HUDEP-2 (cell line): ENCODE measurements at regions not wholly inside any gene's neighbourhood (a gene's known extent, or its start where the extent isn't known, plus 50 kb on each side); places are given as distances from the start of the nearest gene placed in this dataset.

Source experiments
- DNase-seq, 76 experiments: peaks; one replicate each; lab custom pipeline; 2025; ENCODE audit not compliant: unreplicated experiment in 76 of 76; lab: John Stamatoyannopoulos, UW

DNA sequence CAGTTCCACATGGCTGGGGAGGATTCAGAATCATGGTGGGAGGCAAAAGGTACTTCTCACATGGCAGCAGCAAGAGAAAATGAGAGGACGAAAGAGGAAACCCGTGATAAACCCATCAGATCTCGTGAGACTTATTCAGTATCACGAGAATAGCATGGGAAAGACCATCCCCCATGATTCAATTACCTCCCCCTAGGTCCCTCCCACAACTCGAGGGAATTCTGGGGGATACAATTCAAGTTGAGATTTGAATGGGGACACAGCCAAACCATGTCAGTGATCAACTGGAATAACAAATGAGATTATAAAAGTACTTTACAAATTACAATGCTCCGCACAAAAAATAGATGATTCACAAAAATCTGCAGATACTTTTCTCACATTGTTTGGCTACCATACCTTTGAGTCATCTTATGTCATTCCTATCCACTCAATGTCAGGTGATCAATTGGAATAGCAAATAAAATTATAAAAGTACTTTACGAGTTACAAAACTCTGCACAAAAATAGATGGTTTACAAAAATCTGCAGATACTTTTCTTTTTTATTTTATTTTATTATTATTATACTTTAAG, 338.9 kb downstream of the C12orf50 start:
- no peak for DNase-seq

DNA sequence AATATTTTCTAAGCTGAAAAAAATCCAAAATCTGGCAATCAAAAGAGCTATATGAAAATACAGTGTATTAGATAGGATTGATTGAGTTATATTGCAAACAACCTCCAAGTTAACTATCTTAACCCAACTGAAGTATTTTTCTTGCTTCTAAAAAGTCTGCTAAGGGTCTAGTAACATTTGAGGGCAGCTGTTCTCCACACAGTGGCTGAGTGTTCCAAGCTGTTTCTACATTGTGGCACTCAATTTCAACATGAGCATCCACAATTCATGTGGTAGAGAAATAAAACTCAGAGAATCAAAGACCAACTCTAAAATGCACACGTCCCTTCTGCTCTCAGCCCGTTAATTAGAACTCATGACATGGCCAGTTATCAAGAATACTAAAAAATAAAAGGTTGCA, 340.0 kb downstream of the C12orf50 start:
- DNase-seq, result no peak

DNA sequence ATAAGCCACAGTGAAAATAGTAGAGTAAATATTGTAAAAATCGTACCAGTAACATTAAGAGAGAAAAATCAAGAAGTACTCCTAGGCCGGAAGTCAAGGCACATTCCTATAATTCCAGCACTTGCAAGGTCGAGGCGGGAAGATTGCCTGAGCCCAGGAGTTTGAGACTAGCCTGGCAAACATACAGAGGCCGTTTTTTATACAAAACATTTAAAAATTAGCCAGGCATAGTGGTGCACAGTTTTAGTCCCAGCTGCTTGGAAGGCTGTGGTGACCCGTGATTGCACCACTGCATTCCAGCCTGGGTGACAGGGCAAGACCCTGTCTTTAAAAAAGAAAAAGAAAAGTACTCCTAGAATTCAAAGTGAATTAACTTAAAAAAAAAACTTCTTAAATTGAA, 341.8 kb downstream of the C12orf50 start:
- DNase-seq, result no peak

DNA sequence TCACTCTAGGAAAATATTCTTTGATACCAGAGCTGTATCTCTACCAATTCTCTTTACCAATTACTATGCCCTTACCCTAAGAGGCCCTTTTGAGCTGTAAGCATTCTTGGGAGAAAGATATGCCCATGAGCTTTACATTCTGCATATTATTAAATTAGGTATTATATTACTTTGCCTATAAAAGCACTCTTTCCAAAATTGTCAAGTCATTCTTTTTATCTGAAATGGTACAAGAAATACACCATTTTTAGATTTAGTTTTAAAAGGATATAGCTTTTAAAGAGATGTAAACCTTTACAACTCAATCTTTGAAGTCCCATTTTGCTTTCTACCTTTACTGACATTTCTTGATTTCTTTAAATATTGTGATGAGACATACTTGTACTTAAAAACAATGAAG, 343.5 kb downstream of the C12orf50 start:
- no peak for DNase-seq

DNA sequence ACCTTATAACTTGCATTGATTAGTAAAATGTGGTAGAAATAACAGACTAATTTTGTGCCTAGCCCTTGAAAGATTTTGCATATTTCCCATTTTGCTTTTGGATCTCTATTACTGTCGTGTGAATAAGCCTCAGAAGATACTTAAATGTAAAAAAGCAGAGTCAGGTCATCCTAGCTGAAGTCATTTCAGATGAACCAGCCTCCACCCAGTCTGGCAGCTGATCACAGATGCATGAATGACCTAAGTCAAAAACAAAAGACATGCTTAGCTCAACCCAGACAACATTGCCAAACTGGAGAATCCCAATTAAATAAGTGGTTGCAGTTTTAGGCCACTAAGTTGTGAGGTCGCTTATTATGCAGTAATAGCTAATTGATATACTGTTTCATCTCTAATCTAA, 349.9 kb downstream of the C12orf50 start:
- DNase-seq, result no peak

DNA sequence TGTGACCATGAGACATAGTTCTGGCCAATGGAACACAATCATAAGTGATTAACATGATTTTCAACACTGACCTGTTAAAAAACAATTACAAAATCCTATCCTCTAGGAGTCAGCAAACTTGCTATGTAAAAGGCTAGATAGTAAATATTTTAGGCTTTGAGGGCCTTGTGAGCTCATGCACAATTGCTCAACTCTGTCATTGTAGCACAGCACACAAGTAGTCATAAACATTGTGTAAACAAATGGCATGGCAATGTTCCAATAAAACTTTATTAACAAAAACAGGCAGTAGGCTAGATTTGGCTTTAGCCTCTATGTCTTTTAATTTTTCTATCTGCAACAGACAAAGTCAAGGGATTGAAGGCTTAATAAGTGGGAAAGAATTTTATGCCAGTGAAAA, 350.7 kb downstream of the C12orf50 start:
- DNase-seq, result no peak

DNA sequence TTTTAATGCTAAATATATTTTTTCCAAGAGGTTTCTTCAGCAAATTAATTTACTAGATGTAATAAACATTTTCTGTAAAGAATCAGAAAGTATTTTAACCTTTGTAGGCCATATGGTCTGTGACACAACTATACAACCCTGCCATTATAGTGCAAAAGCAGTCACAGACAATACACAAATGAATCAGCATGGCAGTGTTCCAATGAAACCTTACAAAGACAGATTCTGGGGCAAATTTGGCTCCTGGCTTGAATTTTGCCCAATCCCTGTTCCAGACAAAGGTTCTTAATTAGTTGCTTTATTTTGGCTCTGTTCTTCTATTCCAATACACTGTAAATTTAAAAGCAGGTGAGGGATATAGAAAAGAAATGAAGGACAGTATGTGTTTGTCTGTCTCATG, 352.5 kb downstream of the C12orf50 start:
- no peak for DNase-seq

DNA sequence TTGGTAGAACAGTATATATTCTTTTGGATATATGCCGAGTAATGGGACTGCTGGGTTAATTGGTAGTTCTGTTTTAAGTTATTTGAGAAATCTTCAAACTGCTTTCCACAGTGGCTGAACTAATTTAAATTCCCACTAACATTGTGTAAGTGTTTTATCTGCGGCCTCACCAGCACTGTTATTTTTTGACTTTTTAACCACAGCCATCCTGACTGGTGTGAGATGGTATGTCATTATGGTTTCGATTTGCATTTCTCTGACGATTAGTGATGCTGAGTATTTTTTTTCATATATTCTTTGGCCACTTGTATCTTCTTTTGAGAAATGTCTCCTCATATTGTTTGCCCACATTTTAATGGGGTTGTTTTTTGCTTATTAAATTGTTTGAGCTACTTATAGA, 357.4 kb downstream of the C12orf50 start:
- no peak for DNase-seq

DNA sequence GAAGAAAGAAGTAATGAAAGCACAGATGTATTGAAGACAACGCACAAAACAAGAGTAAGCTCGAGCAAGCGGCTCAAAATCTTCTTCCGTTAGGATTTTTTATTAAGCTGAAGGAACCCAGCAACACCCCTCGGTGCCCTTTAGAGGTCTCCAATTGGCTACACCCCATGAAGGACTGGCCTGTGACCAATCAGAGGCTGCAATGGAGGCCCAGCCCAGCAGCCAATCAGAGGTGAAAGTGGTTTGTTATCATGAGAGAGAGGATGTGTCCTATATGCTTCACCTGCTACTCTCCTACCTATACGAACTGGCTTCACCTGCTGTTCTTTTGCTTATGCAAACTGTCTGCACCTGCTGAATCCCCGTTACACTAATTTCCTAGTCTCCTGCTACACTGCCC, 358.8 kb downstream of the C12orf50 start:
- DNase-seq, result no peak

DNA sequence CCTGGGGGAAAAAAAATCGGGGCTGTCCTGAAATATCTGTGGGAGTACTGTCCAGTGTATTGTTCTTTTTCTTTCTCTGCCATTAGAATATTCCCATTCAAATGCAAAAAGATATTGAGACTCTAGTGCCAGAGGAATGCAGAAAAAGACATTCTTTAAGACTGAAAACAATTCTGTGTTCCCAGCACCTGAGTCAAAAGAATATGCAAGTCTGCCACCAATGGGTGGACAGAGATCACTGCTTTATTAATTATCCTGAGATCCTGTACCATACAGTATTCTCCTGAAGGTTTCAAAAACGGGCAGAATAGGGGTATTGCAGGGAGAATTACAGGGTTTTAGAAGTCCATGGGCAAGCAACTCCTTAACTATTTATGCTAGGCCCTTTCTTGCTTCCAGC, 361.8 kb downstream of the C12orf50 start:
- DNase-seq, result peak in 2 of 76 experiments; percentile 4 to 7

DNA sequence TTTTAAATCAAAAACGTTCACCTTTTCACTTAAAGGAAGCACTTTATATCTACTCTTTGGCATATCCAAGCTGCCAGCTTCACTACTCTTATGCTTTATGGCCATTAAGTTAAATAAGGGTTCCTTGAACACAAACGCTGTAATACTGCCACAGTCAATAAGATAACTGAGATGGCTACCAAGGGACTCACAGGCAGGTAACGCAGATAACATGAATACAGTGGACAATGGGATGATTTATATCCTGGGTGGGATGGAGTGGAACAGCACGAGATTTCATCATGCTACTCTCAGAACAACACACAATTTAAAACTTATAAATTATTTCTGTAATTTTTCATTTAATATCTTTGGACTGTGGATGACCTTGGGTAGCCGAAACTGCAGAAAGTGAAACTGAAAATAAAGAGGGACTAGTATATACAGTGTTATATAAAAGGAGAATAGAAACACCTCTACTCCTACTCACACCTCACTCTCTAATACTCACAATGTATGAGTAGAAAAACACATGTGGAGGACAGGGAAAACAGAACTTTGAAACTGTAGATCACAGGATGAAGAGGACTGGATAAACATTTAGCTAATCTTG, 367.3 kb downstream of the C12orf50 start:
- no peak for DNase-seq

DNA sequence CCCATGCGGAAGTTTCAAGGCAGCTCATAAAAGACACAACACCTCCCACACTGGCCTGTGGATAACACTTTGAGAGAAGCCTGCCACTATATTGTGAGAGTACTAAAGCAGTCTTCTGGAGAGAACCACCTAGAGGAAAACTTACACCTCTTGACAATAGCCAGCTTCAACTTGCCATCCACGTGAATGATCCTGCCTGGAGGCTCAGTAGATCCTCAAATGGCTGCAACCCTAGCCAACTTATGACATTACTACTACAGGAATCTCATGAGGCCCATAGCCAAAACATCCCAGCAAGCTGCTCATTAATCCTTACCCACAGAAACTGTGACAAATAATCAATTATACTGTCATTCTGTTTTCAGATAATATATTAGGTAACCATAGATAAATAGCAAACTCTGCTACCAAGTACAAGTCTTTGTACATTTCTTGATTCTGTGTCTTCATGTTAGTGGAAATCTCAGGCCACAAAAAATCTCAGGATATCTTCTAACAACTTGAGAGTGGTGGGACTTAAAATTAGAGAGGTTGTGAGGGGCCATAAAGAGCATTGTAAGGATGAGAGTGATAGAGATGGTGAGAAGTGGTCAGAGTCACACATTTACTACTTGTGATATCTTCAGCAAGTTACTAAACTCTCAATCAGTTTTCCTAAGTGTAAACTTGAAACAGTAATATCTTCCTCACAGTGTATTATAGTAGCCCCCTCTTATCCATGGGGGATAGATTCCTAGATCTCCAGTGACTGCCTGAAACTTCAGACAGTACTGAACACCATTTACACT, 368.0 kb downstream of the C12orf50 start:
- no peak for DNase-seq

DNA sequence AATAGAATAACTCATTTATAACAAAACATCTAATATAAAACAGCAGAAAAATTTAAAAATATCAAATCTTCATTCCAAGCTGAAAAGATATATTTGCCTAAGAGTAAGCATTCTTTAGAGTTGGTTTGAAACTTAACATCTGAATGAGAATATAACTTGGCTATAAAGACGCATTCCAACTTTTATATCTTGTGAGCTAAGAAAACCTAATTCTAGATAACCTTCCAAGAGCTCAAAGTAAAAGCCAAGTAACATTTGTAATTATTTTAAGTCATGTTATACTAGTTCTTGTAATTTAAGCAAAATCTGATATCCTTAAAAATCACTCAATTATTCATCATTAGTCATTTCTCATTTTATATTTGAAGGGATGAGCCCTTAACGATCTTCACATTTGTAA, 368.9 kb downstream of the C12orf50 start:
- DNase-seq, result no peak

DNA sequence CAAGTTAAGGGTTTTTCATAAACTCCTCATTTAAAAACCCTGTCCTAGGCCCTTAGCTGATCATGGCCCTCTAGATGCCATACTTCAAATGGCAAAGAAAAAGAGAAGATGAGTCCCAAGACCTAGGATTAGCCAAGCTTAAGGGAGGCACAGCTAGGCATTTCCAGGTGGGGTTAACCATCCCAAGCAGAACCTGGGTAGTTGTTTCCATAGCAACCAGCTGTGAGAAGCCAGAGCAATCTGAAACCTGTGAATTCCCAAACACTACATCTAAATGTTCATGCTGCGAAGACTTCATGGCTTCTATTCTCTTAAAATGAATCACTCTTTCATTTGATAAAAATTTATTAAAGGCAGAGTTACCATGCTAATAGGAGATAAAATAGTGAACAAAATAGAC, 372.9 kb downstream of the C12orf50 start:
- DNase-seq, result no peak

DNA sequence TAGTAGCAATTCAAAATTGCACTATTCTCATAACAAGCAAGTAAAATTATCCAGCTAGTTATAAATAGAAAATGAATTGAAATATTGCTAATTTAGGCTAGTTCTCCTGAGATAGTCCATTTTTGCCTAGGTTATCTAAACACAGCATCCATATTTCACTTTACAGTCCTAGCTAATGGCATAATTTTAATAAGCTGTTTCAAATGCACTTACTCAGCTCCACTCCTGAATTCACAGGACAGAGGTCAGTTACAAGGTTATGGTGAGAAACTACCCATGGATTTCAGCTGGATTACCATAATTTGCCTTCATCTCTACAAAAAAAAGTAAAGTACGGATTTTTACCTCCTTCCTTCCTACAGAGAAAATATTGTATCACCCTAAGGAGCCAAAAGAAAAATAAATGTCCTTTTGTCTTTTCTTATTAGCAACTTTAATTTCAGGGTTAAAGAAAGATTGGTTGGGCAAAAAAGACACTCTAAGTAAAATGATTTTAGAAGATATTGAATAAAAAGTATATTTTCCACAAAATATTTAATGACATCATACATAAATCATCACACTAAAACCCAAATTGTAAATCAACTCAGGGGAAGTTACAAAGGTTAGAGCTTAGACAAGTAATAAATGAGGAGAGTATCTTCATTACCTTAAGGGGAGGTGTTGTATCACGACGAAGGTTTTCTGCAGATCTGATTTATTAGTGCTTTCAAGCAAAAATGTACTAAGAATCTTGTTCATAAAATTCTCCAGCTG, 377.4 kb downstream of the C12orf50 start:
- no peak for DNase-seq

DNA sequence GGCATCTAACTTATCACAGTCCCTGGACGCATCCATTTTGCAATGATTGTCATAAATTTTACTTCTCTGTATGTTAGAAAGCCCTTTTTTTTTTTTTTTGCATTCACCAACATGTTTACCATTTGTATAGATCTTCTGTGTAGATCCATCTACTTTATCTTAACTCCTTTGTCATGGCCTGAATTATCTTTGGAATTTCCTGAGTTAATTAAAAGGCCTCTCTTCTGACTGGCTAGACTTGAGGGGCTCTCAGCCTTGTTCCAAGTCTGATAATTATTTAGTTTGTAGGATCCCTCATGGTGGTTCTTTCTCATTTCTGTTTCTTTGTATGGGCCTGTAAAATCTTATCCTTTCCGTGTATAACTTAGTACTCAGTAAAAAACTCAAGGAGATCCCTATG, 387.0 kb downstream of the C12orf50 start:
- no peak for DNase-seq

DNA sequence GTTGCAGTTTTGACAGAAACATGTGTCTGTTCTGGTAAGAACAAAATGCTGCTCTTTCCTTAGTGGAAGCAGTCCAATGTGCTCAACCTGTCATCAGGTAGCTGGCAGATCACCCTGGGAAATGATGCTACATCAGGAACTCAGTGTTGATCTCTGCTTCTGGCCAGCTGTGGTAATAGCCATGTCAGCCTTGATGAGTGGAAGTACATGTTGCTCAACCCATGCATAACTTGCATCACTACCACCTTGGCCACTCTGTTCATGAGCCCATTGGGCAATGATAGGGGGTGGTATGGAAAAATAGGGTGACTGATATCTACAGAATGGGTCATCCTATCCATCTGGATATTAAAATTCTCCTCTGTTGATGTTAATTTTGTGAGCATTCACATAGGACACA, 411.0 kb downstream of the C12orf50 start:
- no peak for DNase-seq

DNA sequence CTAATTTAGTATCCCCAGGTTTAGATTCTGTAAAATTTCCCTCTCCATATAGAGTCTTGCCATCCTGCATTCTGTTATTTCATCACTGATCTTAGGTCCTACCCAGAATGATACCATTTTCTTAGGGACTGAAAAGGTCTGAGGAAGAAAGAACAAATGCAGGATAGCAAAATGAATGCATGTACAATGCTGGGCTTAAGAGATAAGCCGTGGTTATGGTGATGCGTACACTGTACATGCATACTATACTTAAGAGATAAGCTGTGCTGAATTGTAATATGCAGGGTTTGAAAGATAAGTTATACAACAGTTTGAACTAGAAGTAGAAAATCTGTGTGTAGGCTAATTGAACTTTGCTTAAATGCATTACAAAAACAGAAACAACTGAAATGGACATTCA, 416.2 kb downstream of the C12orf50 start:
- peak in 2 of 76 experiments; percentile 2 to 30 for DNase-seq

DNA sequence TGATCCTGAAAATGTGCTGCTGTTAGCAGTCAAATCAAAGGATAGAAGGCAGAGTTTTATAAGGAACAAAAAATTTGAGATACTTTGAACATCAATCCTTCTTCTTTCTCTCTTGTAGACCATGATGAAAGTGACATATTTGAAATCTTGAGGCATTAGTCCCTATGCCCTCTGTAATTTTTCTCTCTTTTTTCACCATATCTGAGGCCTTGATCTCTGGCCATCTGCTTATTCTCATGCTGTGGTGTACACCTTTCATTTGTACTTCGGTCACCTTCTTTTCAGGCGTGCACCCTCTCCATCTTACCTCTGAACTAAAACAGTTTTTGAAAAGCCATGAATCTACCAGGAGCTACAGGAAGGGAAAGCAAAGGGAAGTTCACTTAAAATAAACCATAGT, 420.9 kb downstream of the C12orf50 start:
- no peak for DNase-seq

DNA sequence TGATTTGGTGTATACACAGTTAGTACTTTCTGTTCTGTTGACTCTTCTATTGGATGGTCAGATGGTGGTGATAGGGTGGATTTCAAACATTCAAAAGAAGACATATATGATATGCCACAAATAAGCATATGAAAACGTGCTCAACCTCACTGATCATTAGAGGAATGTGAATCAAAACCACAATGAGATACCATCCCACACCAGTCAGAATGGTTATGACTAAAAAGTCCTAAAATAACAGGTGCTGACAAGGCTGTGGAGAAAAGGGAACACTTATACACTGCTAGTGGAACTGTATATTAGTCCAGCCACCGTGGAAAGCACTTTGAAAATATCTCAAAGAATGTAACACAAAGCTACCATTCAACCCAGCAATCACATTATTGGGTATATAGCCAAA, 425.5 kb downstream of the C12orf50 start:
- DNase-seq, result no peak

DNA sequence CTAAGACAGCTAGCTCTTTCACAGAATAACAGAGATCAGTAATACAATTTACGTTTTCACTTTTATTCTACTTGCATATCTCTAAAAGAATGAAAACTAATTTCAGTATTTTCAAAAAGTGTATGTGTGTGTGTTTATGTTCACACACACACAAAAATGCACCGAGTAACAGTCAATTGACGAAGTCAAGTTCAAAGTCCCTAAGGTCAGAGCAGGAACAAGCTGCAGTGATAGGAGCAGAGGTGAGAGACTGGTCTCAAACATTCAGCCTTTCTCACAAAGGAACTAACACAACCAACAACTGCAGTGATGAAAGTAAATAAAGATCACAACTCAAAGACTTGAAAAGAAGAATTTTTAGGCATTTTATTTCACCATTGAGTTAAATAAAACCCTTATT, 429.7 kb downstream of the C12orf50 start:
- no peak for DNase-seq

DNA sequence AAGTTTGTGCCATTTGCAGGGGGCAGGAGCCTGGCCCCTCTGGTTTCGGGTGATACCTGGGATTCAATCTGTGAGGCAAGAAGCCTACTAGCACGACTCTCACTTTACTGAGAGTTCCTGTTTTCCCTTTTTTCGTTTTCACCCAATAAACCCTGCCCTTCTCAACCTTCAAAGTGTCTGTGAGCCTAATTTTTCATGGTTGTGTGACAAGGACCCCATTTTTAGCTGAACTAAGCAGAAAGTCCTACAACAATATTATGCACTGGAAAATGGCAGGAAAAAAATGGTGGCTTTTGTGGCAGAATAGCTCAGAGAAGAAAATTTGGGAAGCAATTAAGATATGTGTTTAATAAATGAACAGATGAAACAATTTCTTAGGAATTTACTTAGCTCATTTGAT, 432.1 kb downstream of the C12orf50 start:
- DNase-seq, result no peak
